SK-N-MC (cell line): ENCODE measurements at regions not wholly inside any gene's neighbourhood (a gene's known extent, or its start where the extent isn't known, plus 50 kb on each side); places are given as distances from the start of the nearest gene placed in this dataset.

Experiments used
- EZH2 ChIP-seq: fragments of 200-600 bp; sonication (generic); IDR thresholded peaks from one replicate; pipeline ENCODE4 v1.6.1; 2017; ENCODE audit warnings: antibody characterized with exemption
- FOXP2 ChIP-seq: optimal IDR thresholded peaks from 2 replicates; pipeline ENCODE3; 2011; ENCODE audit warnings: mild to moderate bottlenecking, moderate library complexity; ENCODE audit not compliant: insufficient read depth; ENCODE audit errors: extremely low read length, control extremely low read depth
- POLR2AphosphoS5 ChIP-seq: IDR thresholded peaks from 2 replicates; pipeline ENCODE4 v1.6.1; 2012; ENCODE audit warnings: mild to moderate bottlenecking, low read depth, low read length, borderline replicate concordance

DNA sequence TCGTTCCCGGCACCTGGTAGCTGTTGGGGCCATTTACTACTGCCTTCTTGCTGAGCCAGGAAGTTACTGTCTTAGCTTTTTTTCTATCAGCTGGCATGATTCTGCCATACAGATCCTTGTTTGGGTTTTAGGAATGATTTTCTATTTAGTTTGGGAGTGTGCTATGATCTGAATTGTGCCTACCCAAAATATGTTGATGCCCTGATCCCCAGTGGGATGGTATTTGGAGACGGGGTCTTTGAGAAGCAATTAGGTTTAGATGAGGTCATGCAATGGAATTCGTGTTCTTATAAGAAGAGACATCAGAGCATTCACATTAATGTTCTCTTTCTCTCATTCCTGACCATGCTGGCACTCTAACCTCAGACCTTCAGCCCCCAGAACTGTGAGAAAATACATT, 59.4 kb upstream of the HS3ST2 start:
- TF ChIP-seq EZH2 (no peak), POLR2AphosphoS5 (no peak), FOXP2 (no peak)
